Esophagus squamous epithelium (tissue), 5 donors: ENCODE measurements at regions not wholly inside any gene's neighbourhood (a gene's known extent, or its start where the extent isn't known, plus 50 kb on each side); places are given as distances from the start of the nearest gene placed in this dataset.
"Not testable (repeated sequence)": the region's sequence is repeated elsewhere in the genome, so short reads cannot be mapped to it uniquely, and the experiment has no call there.

Source experiments
- DNase-seq: peaks from one replicate; lab custom pipeline; 2025; lab: John Stamatoyannopoulos, UW
- H3K27ac ChIP-seq, 4 donors: fragments of 200-600 bp; sonication (generic); one replicate each; pipeline ENCODE4 v1.5.1; 2016 to 2019; ENCODE audit warnings: mild to moderate bottlenecking in 1 of 4
- H3K27me3 ChIP-seq, 4 donors: fragments of 200-600 bp; sonication (generic); 1 replicate in 3 of 4; 2 replicates in 1 of 4; pipeline versions ENCODE4 v1.5.1 to v1.6.0; 2017 to 2021; ENCODE audit warnings: antibody characterized with exemption in 1 of 4
- H3K36me3 ChIP-seq, 3 donors: fragments of 200-600 bp; sonication (generic); one replicate each; pipeline ENCODE4 v1.5.1; 2016 to 2019
- H3K4me1 ChIP-seq, 3 donors: fragments of 200-600 bp; sonication (generic); one replicate each; pipeline ENCODE4 v1.5.1; 2017 to 2019
- H3K4me3 ChIP-seq, 4 donors: fragments of 200-600 bp; sonication (generic); 1 replicate in 3 of 4; 2 replicates in 1 of 4; pipeline ENCODE4 v1.5.1; 2016 to 2019; ENCODE audit warnings: mild to moderate bottlenecking in 2 of 4, moderate library complexity in 1 of 4
- H3K9me3 ChIP-seq, 3 donors: fragments of 200-600 bp; sonication (generic); one replicate each; pipeline ENCODE4 v1.5.1; 2016 to 2019
- POLR2A ChIP-seq, 4 donors: fragments of 450-650 bp; IDR thresholded peaks; one replicate each; pipeline ENCODE4 v1.6.1; 2017; ENCODE audit warnings: antibody characterized with exemption in 4 of 4, mild to moderate bottlenecking in 4 of 4, moderate library complexity in 3 of 4
- WGBS, 2 donors: methylation state at CpG; one replicate each; pipeline ENCODE4 v1.1.5; 2018; 5-methylcytosine and 5-hydroxymethylcytosine counted together
- intact Hi-C: fragments of 100-400 bp; cut with DNase I; formaldehyde crosslinking; loops from one replicate; pipeline ENCODE4 v1.15.0; 2022
- TF ChIP-seq, protein P1 (sequence below), 6 experiments: fragments of 450-650 bp in 4 of 6; fragments of 200-600 bp in 2 of 6; sonication (generic) in 2 of 6; IDR thresholded peaks; one replicate each; pipeline ENCODE4 v1.5.1; 2016 to 2019; ENCODE audit warnings: antibody characterized with exemption in 6 of 6, mild to moderate bottlenecking in 4 of 6, moderate library complexity in 4 of 6
- donor health status: DM: yes; HTN: yes; CAD: no.

DNA sequence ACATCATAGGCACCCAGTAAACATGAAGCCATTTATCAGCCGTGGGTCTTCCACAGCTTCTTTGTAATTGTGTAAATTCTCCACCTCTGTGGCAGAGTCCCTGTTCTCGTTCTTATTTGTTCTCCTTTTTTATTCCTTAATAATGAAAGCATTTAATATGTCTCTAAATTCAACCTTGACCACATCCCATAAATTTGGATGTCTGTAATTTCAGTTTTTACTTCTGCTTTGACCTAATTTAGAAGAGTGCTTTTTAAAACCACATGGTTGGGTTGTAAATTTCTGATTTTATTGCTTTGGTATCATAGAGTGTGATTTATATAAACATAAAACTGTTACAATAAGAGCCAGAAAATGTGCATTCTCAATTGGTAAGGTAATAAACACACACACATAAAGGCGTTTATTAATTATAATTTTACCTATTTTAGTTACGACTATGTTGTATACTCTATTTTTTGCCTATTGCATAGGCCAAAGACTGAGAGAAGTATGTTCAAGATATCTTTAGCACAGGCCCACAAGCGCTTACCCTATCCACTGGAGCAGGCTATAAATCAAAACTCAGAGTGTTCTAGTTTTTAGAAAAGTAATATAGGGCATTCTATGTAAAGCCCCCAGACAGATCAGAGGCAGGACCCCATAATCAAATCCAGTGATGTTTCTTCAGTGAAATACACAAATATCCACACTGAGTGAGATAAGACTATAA lies 58.0 kb upstream of the CCND1 start:
- intact Hi-C loops, result no loop called here

DNA sequence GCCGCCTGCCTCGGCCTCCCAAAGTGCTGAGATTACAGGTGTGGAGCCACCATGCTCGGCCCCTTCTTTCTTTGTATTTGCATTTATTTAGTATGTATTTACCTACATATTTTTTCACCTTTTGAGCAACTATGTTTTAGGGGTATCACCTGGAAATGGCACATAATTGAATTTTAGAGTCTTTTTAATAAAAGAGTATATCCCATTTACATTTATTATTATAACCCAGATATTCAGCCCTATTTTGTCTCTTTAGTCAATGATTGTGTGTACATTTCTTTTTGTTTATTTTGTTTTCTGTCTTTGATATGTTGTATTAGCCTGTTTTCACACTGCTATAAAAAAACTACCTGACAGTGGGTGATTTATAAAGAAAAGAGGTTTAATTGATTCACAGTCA lies 56.8 kb upstream of the CCND1 start:
- H3K36me3 ChIP-seq, result no peaks in the 10 kb centered on the region
- DNase-seq, result no peak
- intact Hi-C loops, result no loop called here
- H3K4me3 ChIP-seq, result no peak overlapping the region
- H3K27ac ChIP-seq, result no peak overlapping the region
- no peaks in the 10 kb centered on the region for H3K4me1 ChIP-seq
- no peaks in the 10 kb centered on the region for H3K9me3 ChIP-seq
- peaks cover 0 to 15% (median 0%) of the 10 kb centered on the region in 4 donors for H3K27me3 ChIP-seq
- WGBS, 2 donors, result 89 to 95% methylated on average over 3 of the region's 3 CpGs
- TF ChIP-seq, protein P1, sequence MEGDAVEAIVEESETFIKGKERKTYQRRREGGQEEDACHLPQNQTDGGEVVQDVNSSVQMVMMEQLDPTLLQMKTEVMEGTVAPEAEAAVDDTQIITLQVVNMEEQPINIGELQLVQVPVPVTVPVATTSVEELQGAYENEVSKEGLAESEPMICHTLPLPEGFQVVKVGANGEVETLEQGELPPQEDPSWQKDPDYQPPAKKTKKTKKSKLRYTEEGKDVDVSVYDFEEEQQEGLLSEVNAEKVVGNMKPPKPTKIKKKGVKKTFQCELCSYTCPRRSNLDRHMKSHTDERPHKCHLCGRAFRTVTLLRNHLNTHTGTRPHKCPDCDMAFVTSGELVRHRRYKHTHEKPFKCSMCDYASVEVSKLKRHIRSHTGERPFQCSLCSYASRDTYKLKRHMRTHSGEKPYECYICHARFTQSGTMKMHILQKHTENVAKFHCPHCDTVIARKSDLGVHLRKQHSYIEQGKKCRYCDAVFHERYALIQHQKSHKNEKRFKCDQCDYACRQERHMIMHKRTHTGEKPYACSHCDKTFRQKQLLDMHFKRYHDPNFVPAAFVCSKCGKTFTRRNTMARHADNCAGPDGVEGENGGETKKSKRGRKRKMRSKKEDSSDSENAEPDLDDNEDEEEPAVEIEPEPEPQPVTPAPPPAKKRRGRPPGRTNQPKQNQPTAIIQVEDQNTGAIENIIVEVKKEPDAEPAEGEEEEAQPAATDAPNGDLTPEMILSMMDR (IDR thresholded peaks at IDR 0.05), result no peak
- TF ChIP-seq POLR2A (IDR thresholded peaks at IDR 0.05), result no peak

More for the DNA sequence above, 58.0 kb upstream of the CCND1 start:
- Histone ChIP-seq H3K4me3 (no peak overlapping the region), H3K36me3 (no peaks in the 10 kb centered on the region), H3K27me3 (peaks cover 0 to 16% (median 0%) of the 10 kb centered on the region in 4 donors), H3K27ac (no peak overlapping the region), H3K4me1 (no peaks in the 10 kb centered on the region), H3K9me3 (no peaks in the 10 kb centered on the region)
- 55 to 74% methylated on average over 5 of the region's 5 CpGs for WGBS, 2 donors
- TF ChIP-seq, protein P1 (IDR thresholded peaks at IDR 0.05), result no peak
- TF ChIP-seq POLR2A (IDR thresholded peaks at IDR 0.05), result no peak
- DNase-seq, result no peak

DNA sequence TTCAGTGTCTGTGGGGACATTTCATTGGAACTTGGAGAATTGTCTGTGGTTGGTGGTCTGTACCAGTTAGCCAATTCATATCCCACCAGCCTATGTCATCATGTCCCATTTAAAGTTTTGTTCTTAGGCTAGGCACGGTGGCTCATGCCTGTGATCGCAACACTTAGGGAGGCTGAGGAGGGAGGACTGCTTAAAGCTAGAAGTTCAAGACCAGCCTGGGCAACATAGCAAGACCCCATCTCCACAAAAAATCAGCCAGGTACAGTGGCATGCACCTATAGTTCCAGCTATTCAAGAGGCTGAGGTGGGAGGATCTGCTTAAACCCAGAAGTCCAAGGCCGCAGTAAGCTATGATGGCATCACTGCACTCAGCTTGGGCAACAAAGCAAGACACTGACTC lies 55.6 kb upstream of the CCND1 start:
- Histone ChIP-seq H3K27ac (no peak overlapping the region), H3K36me3 (no peaks in the 10 kb centered on the region), H3K27me3 (peaks cover 0 to 15% (median 0%) of the 10 kb centered on the region in 4 donors), H3K4me3 (no peak overlapping the region), H3K4me1 (no peaks in the 10 kb centered on the region), H3K9me3 (no peaks in the 10 kb centered on the region)
- TF ChIP-seq POLR2A (IDR thresholded peaks at IDR 0.05), result no peak
- TF ChIP-seq, protein P1 (IDR thresholded peaks at IDR 0.05), result no peak
- no peak for DNase-seq
- intact Hi-C loops, result no loop called here
- 75 to 100% methylated on average over 2 to 3 of the region's 3 CpGs for WGBS, 2 donors

DNA sequence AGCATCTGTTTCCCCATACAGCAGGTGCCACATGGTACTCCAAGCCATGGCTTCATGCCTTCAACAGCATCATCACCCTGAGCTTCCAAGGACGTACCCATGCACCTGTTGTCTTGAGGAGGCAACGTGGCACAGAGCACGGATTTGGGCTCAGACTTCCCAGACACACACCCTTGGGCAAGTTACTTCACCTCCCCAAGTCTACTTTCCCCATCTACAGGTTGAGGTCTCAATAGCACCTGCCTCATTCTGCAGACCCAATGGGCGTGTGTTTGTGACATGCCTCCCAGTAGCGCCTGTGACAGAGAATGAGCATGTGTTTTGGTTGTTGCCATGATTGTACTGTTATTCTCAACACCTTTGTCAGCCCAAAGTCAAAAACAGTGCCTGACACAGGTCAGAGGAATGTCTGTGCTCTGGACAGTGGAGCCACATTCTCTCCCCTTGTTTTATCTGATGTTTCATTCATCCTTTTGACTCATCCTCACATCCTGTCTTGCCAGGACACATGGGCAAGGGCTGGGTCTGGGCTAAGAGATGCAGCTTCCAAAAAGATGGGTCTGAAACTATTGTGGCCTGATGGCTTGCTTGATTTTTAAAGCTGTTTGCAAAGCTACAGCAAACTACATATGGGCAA lies 53.4 kb upstream of the CCND1 start:
- Histone ChIP-seq H3K27me3 (peaks cover 0 to 15% (median 0%) of the 10 kb centered on the region in 4 donors), H3K36me3 (no peaks in the 10 kb centered on the region), H3K4me3 (no peak overlapping the region), H3K9me3 (no peaks in the 10 kb centered on the region), H3K27ac (no peak overlapping the region), H3K4me1 (no peaks in the 10 kb centered on the region)
- intact Hi-C loops, result no loop called here
- no peak for DNase-seq
- 64 to 87% methylated on average over 5 of the region's 5 CpGs for WGBS, 2 donors
- TF ChIP-seq, protein P1 (IDR thresholded peaks at IDR 0.05), result no peak
- no peak for TF ChIP-seq POLR2A (IDR thresholded peaks at IDR 0.05)

DNA sequence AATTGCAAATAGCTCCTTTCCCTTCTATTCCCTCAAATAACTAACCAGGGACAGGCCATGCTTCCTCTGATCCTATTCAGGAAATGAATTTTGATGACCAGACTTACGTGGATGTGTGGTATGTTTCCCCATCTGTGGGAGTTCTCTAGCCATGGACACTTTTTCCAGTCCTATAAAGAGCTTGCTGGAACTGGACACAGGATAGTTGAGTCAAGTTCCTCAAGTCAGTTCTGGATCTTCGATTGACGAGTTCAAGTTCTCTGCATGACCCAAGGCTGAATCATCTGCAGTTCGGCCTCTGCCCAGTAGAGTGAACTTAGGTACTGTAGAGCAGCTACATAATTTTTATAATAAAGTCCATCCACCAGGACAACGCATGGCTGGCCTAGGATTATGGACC lies 52.7 kb upstream of the CCND1 start:
- Histone ChIP-seq H3K4me3 (no peak overlapping the region), H3K9me3 (no peaks in the 10 kb centered on the region), H3K36me3 (no peaks in the 10 kb centered on the region), H3K27me3 (peaks cover 0 to 15% (median 0%) of the 10 kb centered on the region in 4 donors), H3K27ac (no peak overlapping the region), H3K4me1 (no peaks in the 10 kb centered on the region)
- 66 to 75% methylated on average over 5 of the region's 5 CpGs for WGBS, 2 donors
- TF ChIP-seq, protein P1 (IDR thresholded peaks at IDR 0.05), result peak in 1 of 6 experiments; percentile 17
- no peak for TF ChIP-seq POLR2A (IDR thresholded peaks at IDR 0.05)
- intact Hi-C loops, result no loop called here
- DNase-seq, result no peak

DNA sequence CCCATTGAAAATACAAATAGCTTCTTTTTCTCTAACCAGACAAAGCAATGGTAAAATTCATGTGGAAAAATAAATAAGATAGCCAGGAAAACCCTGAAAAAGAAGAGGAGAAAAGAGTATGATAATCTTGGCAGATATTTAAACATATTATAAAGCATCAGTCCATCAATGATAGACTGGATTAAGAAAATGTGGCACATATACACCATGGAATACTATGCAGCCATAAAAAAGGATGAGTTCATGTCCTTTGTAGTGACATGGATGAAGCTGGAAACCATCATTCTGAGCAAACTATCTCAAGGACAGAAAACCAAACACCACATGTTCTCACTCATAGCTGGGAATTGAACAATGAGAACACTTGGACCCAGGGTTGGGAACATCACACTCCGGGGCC lies 50.9 kb upstream of the CCND1 start:
- peaks cover 0 to 14% (median 0%) of the 10 kb centered on the region in 4 donors for H3K27me3 ChIP-seq
- intact Hi-C loops, H3K36me3 ChIP-seq, DNase-seq, H3K27ac ChIP-seq, H3K4me3 ChIP-seq, H3K4me1 ChIP-seq, H3K9me3 ChIP-seq: not testable (repeated sequence)
- WGBS, 2 donors, result 82 to 100% methylated on average over 1 of the region's 1 CpG
